ENCODE measurements at regions not wholly inside any gene's neighbourhood (a gene's known extent, or its start where the extent isn't known, plus 50 kb on each side); places are given as distances from the start of the nearest gene placed in this dataset.

GRCh38 chr2:193267496-193268002 lies 1072.8 kb upstream of the TMEFF2 start:
- TF ChIP-seq RAD21 (IDR thresholded peaks at IDR 0.05; ENCODE audit: low read depth) (no peak), ZFX (IDR thresholded peaks at IDR 0.05) (no peak), REST (IDR thresholded peaks at IDR 0.05; ENCODE audit: low read depth) (no peak), SIN3A (IDR thresholded peaks at IDR 0.05; ENCODE audit: low read depth) (no peak), YY1 (IDR thresholded peaks at IDR 0.05; ENCODE audit: extremely low read depth, insufficient replicate concordance, low read depth, low read length) (no peak), ZNF274 (IDR thresholded peaks at IDR 0.05; ENCODE audit: low read depth, low read length) (no peak), SP1 (IDR thresholded peaks at IDR 0.05; ENCODE audit: low read depth) (no peak), CBX3 (IDR thresholded peaks at IDR 0.05; ENCODE audit: low read depth) (no peak)
- Histone ChIP-seq H3K4me2 (ENCODE audit: low read length) (no peak overlapping the region), H4K20me1 (ENCODE audit: insufficient read depth) (no peaks in the 10 kb centered on the region), H3K36me3 (ENCODE audit: control insufficient read depth in 1 of 2, insufficient read depth in 2 of 2, low read length in 2 of 2) (no peaks in the 10 kb centered on the region), H3K27ac (ENCODE audit: low read depth, low read length) (no peak overlapping the region), H2AFZ (ENCODE audit: low read depth, low read length, poor library complexity, severe bottlenecking) (no peak overlapping the region), H3K4me1 (ENCODE audit: control insufficient read depth in 1 of 2, insufficient read depth in 2 of 2, low read length in 2 of 2) (no peaks in the 10 kb centered on the region), H3K79me2 (ENCODE audit: insufficient read depth, low read length) (no peaks in the 10 kb centered on the region), H3K27me3 (ENCODE audit: insufficient read depth, low read length) (no peaks in the 10 kb centered on the region), H3K9me3 (ENCODE audit: control insufficient read depth in 1 of 2, insufficient read depth in 1 of 2, low read depth in 1 of 2, low read length in 2 of 2) (no peaks in the 10 kb centered on the region), H3K9ac (ENCODE audit: low read length) (no peak overlapping the region), H3K4me3 (replicated peaks in 1 of 2; ENCODE audit: low read depth in 1 of 2, low read length in 2 of 2) (no peak overlapping the region), H3K9me2 (ENCODE audit: insufficient read depth) (no peaks in the 10 kb centered on the region)
- ChIA-PET CTCF (no interaction called here), POLR2A (no interaction called here), RAD21 (ENCODE audit: low non-redundant PET in 1 of 2, low total read pairs in 2 of 2, uncharacterized antibody in 2 of 2, unreplicated experiment in 2 of 2) (no interaction called here)
- ATAC-seq (no peak), DNase-seq (ENCODE audit: low read depth, low spot score) (no peak)
- no TSS peak for BruUV-seq (replicated peaks)
- intact Hi-C loops (cut with micrococcal nuclease) = no loop called here

All from HCT116 (cell line).